HG03060 (cell line): ENCODE measurements at regions not wholly inside any gene's neighbourhood (a gene's known extent, or its start where the extent isn't known, plus 50 kb on each side); places are given as distances from the start of the nearest gene placed in this dataset.

ENCODE experiments used
- ATAC-seq: cut with Tn5 transposase; IDR thresholded peaks from one replicate; pipeline ENCODE4 v1.9.1; 2021; ENCODE audit warnings: low read depth, moderate number of reproducible peaks; ENCODE audit not compliant: unreplicated experiment

GRCh38 chr2:8630676-8631464 is 51.0 kb upstream of the ID2 start:
- no peak for ATAC-seq

- no peak for ATAC-seq
These were observed 50.3 kb upstream of the ID2 start for GRCh38 chr2:8631465-8632005.
